Spleen (tissue), 11 donors: ENCODE measurements at regions not wholly inside any gene's neighbourhood (a gene's known extent, or its start where the extent isn't known, plus 50 kb on each side); places are given as distances from the start of the nearest gene placed in this dataset.

Experiments
- DNase-seq: peaks from one replicate; pipeline ENCODE4 v3.0.0-alpha.2; 2020
- H3K27ac ChIP-seq, 8 donors: fragments of 200-600 bp; sonication (generic) in 7 of 8; 1 replicate in 4 of 8; 2 replicates in 4 of 8; pipeline versions ENCODE4 v1.5.0 to v1.8.0; 2016 to 2021; ENCODE audit warnings: inconsistent platforms in 4 of 8, mild to moderate bottlenecking in 4 of 8, moderate library complexity in 1 of 8
- H3K27me3 ChIP-seq, 7 donors: fragments of 200-600 bp; sonication (generic) in 6 of 7; replicated peaks in 1 of 7; 1 replicate in 4 of 7; 2 replicates in 3 of 7; pipeline versions ENCODE4 v1.5.0 to v1.8.0; 2016 to 2021; ENCODE audit warnings: inconsistent platforms in 3 of 7, mild to moderate bottlenecking in 1 of 7
- H3K36me3 ChIP-seq, 6 donors: fragments of 200-600 bp; sonication (generic) in 5 of 6; 1 replicate in 4 of 6; 2 replicates in 2 of 6; pipeline versions ENCODE4 v1.5.0 to v1.8.0; 2016 to 2021; ENCODE audit warnings: inconsistent platforms in 2 of 6
- H3K4me1 ChIP-seq, 6 donors: fragments of 200-600 bp; sonication (generic) in 5 of 6; 1 replicate in 3 of 6; 2 replicates in 3 of 6; pipeline versions ENCODE4 v1.5.0 to v1.8.0; 2016 to 2021; ENCODE audit warnings: inconsistent platforms in 3 of 6
- H3K4me3 ChIP-seq, 8 donors: fragments of 200-600 bp; sonication (generic) in 7 of 8; 1 replicate in 4 of 8; 2 replicates in 4 of 8; pipeline versions ENCODE4 v1.5.0 to v1.8.0; 2016 to 2021; ENCODE audit warnings: inconsistent platforms in 4 of 8, mild to moderate bottlenecking in 4 of 8, moderate library complexity in 2 of 8
- H3K9me3 ChIP-seq, 8 donors: fragments of 200-600 bp; sonication (generic) in 7 of 8; 1 replicate in 4 of 8; 2 replicates in 4 of 8; pipeline versions ENCODE4 v1.5.0 to v1.8.0; 2016 to 2021; ENCODE audit warnings: inconsistent platforms in 4 of 8
- POLR2A ChIP-seq, 3 donors: fragments of 450-650 bp; IDR thresholded peaks; one replicate each; pipeline ENCODE4 v1.5.1; 2017; ENCODE audit warnings: antibody characterized with exemption in 3 of 3, mild to moderate bottlenecking in 1 of 3
- POLR2AphosphoS5 ChIP-seq, 3 donors: sonication (generic); formaldehyde crosslinking; IDR thresholded peaks; one replicate each; pipeline ENCODE4 v1.5.1; 2017; ENCODE audit warnings: antibody characterized with exemption in 3 of 3
- WGBS, 5 donors: extraction: QIAGEN DNeasy Blood & Tissue Kit in 3 of 5; methylation state at CpG; one replicate each; pipeline versions ENCODE4 v1.1.5 to v1.1.7; 2013 to 2018; 5-methylcytosine and 5-hydroxymethylcytosine counted together
- intact Hi-C: fragments of 100-400 bp; cut with DNase I; formaldehyde crosslinking; loops from one replicate; pipeline ENCODE4 v1.15.0; 2023; ENCODE audit warnings: low total_unique reads
- TF ChIP-seq, protein P1 (sequence below), 11 experiments: fragments of 200-600 bp in 7 of 11; fragments of 450-650 bp in 4 of 11; sonication (generic) in 4 of 11; IDR thresholded peaks in 8 of 11; conservative IDR thresholded peaks in 3 of 11; 1 replicate in 7 of 11; 2 replicates in 4 of 11; pipeline versions ENCODE4 v1.4.0 to v1.8.0; 2016 to 2021; ENCODE audit warnings: antibody characterized with exemption in 11 of 11, inconsistent platforms in 4 of 11, mild to moderate bottlenecking in 1 of 11
- donor health status: healthy with polysubstance abuse.
- donor health status: DM: no; HTN: no; CAD: no; lungs with moderate emphysema.
- donor health status: DM: no; HTN: no; CAD: no.
- donor health status: Bipolar disorder and iron deficiency.
- donor health status: healthy.
- donor health status: DM: no; HTN: no; CAD: no.
- donor health status: DM: yes; HTN: yes; CAD: no.

DNA sequence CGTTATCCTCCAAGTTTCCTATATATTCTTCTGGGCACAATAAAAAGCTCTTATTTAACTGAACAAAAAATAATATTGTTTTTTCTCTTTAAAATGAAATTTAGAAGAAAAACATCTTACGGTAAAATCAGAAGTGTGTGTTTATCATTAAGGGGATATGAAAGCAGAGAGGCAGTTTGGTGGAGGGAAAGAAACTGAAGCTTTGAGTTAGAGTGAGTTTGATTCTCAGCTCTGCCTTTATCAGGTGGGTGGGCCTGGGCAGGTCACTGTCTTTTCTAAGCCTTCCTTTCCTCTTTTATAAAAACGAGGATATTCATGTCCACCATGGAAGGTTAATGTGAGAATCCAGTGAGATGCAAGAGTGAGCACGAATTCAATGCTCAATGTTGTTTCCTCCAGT lies 379.8 kb upstream of the CNR1 start:
- no peak for TF ChIP-seq POLR2A (IDR thresholded peaks at IDR 0.05)
- intact Hi-C loops: no loop called here
- H3K27ac ChIP-seq: no peak overlapping the region
- no peak for DNase-seq
- H3K27me3 ChIP-seq: no peaks in the 10 kb centered on the region
- H3K9me3 ChIP-seq: peaks cover 0 to 5% (median 0%) of the 10 kb centered on the region in 8 donors
- no peaks in the 10 kb centered on the region for H3K4me1 ChIP-seq
- no peak overlapping the region for H3K4me3 ChIP-seq
- 46 to 59% (median 53%) methylated on average over 4 of the region's 4 CpGs for WGBS, 5 donors
- no peaks in the 10 kb centered on the region for H3K36me3 ChIP-seq

DNA sequence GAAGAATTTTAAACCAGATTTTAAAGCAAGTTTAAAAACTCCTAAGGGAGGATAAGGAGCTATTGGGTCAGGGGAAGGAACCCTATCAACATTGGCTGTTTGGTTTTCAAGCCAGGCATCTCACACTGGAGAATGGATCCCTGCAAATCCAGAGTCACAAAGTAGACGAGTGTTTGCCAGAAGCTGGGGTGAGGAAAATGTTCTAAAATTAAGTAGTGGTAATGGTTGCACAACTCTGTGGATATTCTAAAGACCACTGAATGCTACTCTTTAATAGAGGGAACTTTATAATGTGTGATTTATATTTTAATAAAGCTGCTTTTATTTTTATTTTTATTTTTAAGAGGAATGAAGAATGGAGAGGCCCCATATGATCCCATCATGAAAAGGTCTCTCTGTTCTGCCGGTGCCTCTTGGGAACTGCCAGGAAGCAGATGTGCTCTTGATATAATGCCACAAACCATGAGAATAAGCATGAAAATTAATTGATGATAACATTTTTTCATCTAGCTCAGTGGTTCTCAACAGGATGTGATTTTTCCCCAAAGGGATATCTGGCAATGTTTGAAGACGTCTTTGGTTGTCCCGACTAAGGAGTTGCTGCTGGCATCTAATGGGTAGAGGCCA lies 379.0 kb upstream of the CNR1 start:
- TF ChIP-seq POLR2AphosphoS5 (IDR thresholded peaks at IDR 0.05) (no peak), POLR2A (IDR thresholded peaks at IDR 0.05) (no peak)
- TF ChIP-seq, protein P1, sequence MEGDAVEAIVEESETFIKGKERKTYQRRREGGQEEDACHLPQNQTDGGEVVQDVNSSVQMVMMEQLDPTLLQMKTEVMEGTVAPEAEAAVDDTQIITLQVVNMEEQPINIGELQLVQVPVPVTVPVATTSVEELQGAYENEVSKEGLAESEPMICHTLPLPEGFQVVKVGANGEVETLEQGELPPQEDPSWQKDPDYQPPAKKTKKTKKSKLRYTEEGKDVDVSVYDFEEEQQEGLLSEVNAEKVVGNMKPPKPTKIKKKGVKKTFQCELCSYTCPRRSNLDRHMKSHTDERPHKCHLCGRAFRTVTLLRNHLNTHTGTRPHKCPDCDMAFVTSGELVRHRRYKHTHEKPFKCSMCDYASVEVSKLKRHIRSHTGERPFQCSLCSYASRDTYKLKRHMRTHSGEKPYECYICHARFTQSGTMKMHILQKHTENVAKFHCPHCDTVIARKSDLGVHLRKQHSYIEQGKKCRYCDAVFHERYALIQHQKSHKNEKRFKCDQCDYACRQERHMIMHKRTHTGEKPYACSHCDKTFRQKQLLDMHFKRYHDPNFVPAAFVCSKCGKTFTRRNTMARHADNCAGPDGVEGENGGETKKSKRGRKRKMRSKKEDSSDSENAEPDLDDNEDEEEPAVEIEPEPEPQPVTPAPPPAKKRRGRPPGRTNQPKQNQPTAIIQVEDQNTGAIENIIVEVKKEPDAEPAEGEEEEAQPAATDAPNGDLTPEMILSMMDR (IDR thresholded peaks at IDR 0.05 in 8 of 11, conservative IDR thresholded peaks at IDR 0.05 in 3 of 11): no peak
- peaks cover 0 to 5% (median 0%) of the 10 kb centered on the region in 8 donors for H3K9me3 ChIP-seq
- H3K27me3 ChIP-seq: no peaks in the 10 kb centered on the region
- 23 to 49% (median 38%) methylated on average over 4 of the region's 4 CpGs for WGBS, 5 donors
- no peaks in the 10 kb centered on the region for H3K36me3 ChIP-seq
- intact Hi-C loops: no loop called here
- no peak overlapping the region for H3K27ac ChIP-seq
- DNase-seq: no peak
- no peaks in the 10 kb centered on the region for H3K4me1 ChIP-seq
- no peak overlapping the region for H3K4me3 ChIP-seq

DNA sequence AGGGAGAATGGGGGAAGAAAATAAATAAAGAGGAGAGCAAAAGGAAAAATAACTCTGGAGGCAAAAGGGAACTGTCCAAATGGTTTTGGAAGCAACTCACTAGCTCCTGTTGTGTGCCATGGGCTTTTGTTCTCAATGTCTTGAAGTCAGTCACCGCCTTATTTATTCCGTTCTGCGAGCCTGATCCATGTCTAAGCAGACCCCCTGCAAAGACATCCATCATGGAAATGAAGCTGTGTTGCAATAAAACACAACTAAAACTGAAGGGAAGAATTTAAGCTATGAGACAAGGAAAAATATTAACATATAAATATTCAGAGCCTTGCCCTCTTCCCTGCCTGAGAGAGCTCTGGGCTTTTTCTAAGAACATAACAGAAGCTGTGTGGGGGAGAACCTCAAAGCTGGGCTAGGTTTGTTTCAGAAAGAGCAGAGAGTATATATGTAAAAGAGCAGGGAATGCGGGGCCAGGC lies 373.2 kb upstream of the CNR1 start:
- 62 to 77% (median 69%) methylated on average over 4 of the region's 4 CpGs for WGBS, 5 donors
- H3K27ac ChIP-seq: no peak overlapping the region
- H3K27me3 ChIP-seq: peaks cover 0 to 31% (median 0%) of the 10 kb centered on the region in 7 donors
- no peaks in the 10 kb centered on the region for H3K36me3 ChIP-seq
- DNase-seq: no peak
- H3K9me3 ChIP-seq: no peaks in the 10 kb centered on the region
- no peak overlapping the region for H3K4me3 ChIP-seq
- H3K4me1 ChIP-seq: no peaks in the 10 kb centered on the region
- TF ChIP-seq POLR2A (IDR thresholded peaks at IDR 0.05) (no peak), POLR2AphosphoS5 (IDR thresholded peaks at IDR 0.05) (no peak)
- TF ChIP-seq, protein P1 (IDR thresholded peaks at IDR 0.05 in 8 of 11, conservative IDR thresholded peaks at IDR 0.05 in 3 of 11): no peak
- intact Hi-C loops: no loop called here

DNA sequence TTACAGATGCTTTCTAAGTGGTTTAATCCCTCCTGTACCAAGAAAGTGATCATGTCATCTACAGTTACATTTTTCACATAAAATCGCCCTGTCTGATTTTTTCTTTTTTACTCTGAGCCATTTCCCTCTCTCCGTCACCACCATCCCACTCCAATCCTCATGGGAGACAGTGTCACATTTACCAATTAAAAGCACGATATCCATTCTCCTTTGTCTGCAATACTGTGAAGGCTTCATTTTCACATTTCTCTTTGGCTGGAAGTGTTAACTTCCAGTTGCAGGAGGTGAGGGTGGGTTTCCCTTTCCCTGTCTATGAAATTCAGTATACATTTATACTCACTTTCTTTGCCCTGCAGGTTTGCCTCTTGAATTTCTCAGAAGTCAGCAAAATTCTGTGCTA lies 372.7 kb upstream of the CNR1 start:
- Histone ChIP-seq H3K36me3 (no peaks in the 10 kb centered on the region), H3K4me3 (no peak overlapping the region), H3K9me3 (no peaks in the 10 kb centered on the region), H3K27ac (no peak overlapping the region), H3K4me1 (no peaks in the 10 kb centered on the region), H3K27me3 (peaks cover 0 to 31% (median 0%) of the 10 kb centered on the region in 7 donors)
- DNase-seq: no peak
- WGBS, 5 donors: 79 to 91% (median 85%) methylated on average over 3 of the region's 3 CpGs
- TF ChIP-seq POLR2A (IDR thresholded peaks at IDR 0.05) (no peak), POLR2AphosphoS5 (IDR thresholded peaks at IDR 0.05) (no peak)
- TF ChIP-seq, protein P1 (IDR thresholded peaks at IDR 0.05 in 8 of 11, conservative IDR thresholded peaks at IDR 0.05 in 3 of 11): no peak
- intact Hi-C loops: no loop called here
